GM18499 (cell line): ENCODE measurements at regions not wholly inside any gene's neighbourhood (a gene's known extent, or its start where the extent isn't known, plus 50 kb on each side); places are given as distances from the start of the nearest gene placed in this dataset.
"Not testable (repeated sequence)": the region's sequence is repeated elsewhere in the genome, so short reads cannot be mapped to it uniquely, and the experiment has no call there.

ENCODE experiments used
- ATAC-seq: cut with Tn5 transposase; IDR thresholded peaks from one replicate; pipeline ENCODE4 v1.9.1; 2021; ENCODE audit warnings: moderate number of reproducible peaks; ENCODE audit not compliant: insufficient read depth, unreplicated experiment

DNA sequence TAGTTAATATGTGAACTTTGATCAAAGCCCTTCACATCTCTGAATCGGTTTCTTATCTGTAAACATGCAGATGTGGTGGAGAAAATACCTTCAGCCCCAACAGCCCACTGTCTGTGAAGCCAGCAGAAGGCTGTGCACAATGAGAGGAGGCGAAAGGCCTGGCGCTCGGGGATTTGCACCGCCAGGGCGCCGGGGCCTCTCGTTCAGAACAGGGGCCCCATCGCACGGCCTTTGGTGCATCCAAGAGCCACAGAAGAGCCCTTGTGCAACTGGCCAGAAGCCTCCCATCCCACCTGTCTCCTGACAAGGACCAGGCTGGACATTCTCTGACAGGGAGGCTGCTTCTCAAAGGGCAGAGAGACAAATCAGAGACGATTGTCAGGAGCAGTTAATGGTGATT is 407.2 kb upstream of the MYT1L start:
- ATAC-seq: no peak

DNA sequence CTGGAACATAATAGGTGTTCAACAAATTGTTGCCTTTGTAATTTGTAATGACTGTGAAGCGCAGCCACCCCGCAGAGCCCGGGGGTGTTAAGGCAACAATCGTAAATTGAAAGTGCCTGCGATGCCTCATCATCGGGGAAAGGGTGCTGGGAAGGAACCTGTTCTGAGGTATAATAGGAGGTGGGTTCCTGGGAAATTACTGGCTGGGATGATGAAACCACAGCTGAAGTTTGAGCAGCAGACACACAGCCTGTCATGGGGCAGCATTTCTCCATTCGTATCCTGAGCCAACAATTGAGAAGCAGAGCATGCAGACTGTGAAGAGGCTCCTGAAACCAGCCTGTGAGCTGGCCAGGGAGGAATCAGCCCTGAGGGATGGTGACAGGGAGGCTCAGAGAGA is 404.0 kb upstream of the MYT1L start:
- no peak for ATAC-seq

GRCh38 chr2:2734308-2734707 is 403.2 kb upstream of the MYT1L start:
- ATAC-seq: no peak

- ATAC-seq: no peak
Observed at GRCh38 chr2:2733818-2734217, 402.7 kb upstream of the MYT1L start.

GRCh38 chr2:2732331-2733119 is 401.4 kb upstream of the MYT1L start:
- no peak for ATAC-seq

DNA sequence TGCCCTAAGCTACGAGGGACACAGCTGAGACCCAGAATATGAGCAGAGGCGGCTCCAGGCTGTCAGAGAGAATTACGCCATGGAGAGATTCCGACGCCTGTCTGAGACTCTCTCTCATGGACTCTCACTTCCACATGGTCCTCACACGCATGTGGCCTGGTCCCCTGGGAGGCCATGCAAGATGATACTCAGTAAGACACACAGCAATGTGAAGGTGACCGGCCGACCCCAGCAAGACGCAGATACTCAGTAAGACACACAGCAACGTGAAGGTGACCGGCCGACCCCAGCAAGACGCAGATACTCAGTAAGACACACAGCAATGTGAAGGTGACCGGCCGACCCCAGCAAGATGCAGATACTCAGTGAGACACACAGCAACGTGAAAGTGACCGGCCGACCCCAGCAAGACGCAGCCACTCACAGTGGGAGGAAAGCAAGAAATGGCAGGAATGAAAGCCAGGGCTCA is 400.8 kb upstream of the MYT1L start:
- ATAC-seq: no peak

GRCh38 chr2:2731101-2731815 is 400.2 kb upstream of the MYT1L start:
- ATAC-seq: no peak

- no peak for ATAC-seq
Observed at GRCh38 chr2:2730301-2730833, 399.3 kb upstream of the MYT1L start.

GRCh38 chr2:2729246-2729645 is 398.2 kb upstream of the MYT1L start:
- no peak for ATAC-seq

DNA sequence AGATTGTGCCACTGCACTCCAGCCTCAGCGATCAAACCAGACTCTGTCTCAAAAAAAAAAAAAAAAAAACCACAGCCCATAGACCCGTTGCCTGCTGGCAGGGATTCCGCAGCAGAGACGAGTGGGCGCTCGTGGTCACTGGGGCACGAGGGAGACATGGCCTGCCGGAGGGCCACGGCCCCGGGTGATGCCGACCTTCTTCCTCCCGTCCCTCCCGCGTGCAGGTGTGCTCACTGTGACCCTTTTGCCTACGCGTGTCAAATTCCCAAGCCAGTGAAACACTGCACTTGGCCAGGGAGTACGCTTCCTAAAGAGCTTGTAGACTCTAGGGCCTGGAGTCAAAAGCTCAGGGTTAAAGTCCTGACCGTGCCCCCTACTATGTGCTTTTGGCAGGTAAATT is 397.6 kb upstream of the MYT1L start:
- ATAC-seq: no peak

DNA sequence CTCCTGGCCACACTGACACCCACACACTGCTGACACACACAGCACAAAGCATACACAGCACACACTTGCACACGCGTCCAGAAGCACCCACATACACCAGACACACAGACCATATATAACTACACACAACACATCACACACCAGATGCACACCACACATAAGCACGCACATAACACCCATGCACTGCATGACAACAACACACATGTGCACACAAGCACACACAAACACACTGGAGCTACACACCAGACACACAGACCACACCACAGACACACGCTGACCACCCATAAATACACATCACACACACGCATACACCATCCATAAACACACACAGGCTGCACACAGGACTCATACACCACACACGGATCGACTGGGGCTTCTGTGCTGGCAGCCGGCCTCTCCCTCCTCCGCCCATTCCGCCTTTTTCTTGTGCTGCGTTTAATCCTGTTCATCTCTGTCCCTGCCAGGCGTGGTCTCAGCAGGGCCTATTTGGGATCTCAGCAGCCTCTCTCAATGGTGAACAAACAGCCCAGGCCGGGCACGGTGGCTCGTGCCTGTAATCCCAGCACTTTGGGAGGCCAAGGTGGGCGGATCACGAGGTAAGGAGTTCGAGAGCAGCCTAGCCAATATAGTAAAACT is 396.9 kb upstream of the MYT1L start:
- no peak for ATAC-seq

- ATAC-seq: no peak
Observed at GRCh38 chr2:2726163-2726562, 395.1 kb upstream of the MYT1L start.

DNA sequence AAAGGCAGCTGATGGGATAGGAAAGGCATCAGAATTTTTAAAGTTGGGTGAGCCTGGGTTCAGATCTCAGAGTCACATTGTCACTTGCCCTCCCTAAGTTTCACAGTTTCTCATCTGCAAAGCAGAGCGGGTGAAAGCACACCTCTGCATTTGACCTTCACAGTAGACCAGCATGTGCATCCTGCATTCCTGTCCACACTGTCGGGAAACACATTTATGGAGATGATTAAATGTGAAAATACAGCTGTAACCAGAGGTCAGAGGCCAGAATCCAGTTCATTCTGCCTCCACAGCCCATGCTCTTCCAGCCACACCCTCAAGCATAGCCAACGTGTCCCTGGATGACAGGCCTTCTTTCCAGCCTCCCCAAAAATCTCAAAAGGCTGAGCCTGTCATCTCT is 392.0 kb upstream of the MYT1L start:
- ATAC-seq: no peak

DNA sequence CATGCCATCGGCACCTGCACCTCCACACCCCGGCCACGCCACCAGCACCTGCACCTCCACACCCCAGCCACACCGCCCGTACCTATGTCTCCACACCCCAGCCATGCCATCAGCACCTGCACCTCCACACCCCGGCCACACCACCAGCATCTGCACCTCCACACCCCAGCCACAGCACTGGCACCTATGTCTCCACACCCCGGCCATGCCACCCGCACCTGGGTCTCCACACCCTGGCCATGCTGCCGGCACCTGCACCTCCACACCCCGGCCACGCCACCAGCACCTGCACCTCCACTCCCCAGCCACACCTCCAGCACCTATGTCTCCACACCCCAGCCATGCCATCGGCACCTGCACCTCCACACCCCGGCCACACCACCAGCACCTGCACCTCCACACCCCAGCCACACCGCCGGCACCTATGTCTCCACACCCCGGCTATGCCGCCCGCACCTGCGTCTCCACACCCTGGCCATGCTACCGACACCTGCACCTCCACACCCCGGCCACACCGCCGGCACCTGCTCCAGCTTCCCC is 390.3 kb upstream of the MYT1L start:
- no peak for ATAC-seq

- ATAC-seq: not testable (repeated sequence)
Observed at GRCh38 chr2:2720806-2721205, 389.7 kb upstream of the MYT1L start.

DNA sequence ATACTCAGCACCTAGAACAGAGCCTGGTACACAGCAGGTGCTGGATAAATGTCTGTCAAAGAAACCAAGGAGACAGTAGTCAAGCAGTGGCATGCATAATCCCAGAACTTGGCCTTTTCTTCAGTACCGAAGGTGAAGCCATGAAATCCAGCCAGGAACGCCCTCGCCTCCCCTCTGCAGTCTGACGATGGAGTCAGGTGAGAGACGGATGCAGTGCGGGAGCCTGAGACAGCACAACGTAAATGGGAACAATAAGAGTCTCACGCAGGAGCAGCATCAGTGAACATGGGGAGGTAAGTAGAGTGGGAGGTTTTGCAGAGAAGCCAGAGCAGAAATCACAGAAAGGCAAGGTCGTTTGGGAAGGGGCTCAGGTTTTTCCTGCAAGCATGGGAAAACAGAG is 389.3 kb upstream of the MYT1L start:
- ATAC-seq: no peak

DNA sequence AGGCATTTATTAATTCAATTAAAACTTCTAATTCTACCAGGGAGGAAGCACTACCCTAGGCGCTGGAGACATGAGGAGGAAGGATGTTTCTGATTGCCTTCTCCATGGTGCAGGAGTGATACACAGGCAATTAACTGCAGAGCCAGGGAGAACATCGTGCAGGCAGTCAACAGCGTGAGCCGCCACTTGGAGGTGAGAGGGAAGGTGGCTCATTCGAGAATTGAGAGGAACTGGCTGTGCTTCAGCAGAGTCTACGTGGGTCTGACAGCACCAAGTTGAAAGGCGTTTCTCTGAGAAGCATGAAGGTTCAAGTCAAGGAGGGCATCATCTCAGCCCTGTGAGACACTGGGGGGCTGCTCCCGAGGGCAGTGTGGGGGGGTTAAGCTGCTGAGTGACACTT is 388.7 kb upstream of the MYT1L start:
- ATAC-seq: no peak

- no peak for ATAC-seq
Observed at GRCh38 chr2:2719015-2719414, 387.9 kb upstream of the MYT1L start.

DNA sequence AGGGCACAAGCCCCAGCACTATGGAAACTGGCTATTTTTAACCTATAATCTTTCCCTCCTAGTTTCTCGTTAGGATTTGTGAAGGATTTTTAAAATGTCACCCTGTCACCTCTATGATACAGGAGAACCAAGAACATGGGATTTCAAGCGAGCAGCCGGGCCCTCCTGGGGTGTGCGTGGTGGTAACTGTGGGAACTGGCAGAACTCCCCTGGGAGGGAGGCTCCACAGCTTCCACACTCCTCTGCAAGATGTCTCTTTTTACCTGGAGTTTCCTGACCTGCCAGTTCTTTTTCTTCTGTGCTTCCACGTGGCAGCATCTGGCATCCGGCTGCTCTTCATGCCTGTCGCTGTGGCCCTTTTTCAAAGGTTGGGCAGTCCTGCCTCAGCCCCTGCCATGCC is 386.3 kb upstream of the MYT1L start:
- no peak for ATAC-seq

- ATAC-seq: no peak
Observed at GRCh38 chr2:2716771-2717170, 385.7 kb upstream of the MYT1L start.
